ENCODE measurements at regions not wholly inside any gene's neighbourhood (a gene's known extent, or its start where the extent isn't known, plus 50 kb on each side); places are given as distances from the start of the nearest gene placed in this dataset.

DNA sequence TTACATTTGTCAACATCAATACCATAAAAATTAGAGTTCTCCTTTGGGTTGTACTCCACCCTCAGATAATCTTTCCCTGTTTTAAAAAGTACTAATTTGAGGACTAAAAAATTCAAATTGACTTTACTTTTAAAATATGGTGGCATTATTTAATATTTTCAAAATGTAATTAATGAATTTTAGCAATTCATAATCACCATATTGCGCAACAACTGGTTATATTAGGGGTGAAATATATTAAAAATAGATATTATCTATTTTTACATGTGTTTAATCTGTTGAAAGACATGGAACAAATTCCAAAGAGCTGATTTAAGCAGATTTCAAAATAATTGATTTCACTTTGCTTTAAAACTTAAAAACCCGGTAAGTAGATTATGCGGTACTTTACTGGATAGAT is 236.6 kb upstream of the NOL4 start:
- Histone ChIP-seq H2AFZ (ENCODE audit: low read length, unreplicated experiment) (no peak overlapping the region), H3K4me3 (ENCODE audit: low read depth, low read length) (no peak overlapping the region), H3K27ac (ENCODE audit: low read depth, low read length) (no peak overlapping the region), H3K79me2 (ENCODE audit: control insufficient read depth, insufficient read depth, low read length, unreplicated experiment) (no peaks in the 10 kb centered on the region), H3K4me1 (ENCODE audit: control insufficient read depth, insufficient read depth, low read length, unreplicated experiment) (no peaks in the 10 kb centered on the region), H3K27me3 (ENCODE audit: insufficient read depth, low read length) (no peaks in the 10 kb centered on the region), H3K36me3 (ENCODE audit: insufficient read depth, low read length) (no peaks in the 10 kb centered on the region)

- H3K36me3 ChIP-seq (ENCODE audit: insufficient read depth, low read length) = no peaks in the 10 kb centered on the region
- no peaks in the 10 kb centered on the region for H3K4me1 ChIP-seq (ENCODE audit: control insufficient read depth, insufficient read depth, low read length, unreplicated experiment)
- no peak overlapping the region for H2AFZ ChIP-seq (ENCODE audit: low read length, unreplicated experiment)
- H3K27me3 ChIP-seq (ENCODE audit: insufficient read depth, low read length) = no peaks in the 10 kb centered on the region
- H3K79me2 ChIP-seq (ENCODE audit: control insufficient read depth, insufficient read depth, low read length, unreplicated experiment) = no peaks in the 10 kb centered on the region
- no peak overlapping the region for H3K27ac ChIP-seq (ENCODE audit: low read depth, low read length)
- no peak overlapping the region for H3K4me3 ChIP-seq (ENCODE audit: low read depth, low read length)
Observed at GRCh38 chr18:34467058-34467457, 242.3 kb upstream of the NOL4 start.

DNA sequence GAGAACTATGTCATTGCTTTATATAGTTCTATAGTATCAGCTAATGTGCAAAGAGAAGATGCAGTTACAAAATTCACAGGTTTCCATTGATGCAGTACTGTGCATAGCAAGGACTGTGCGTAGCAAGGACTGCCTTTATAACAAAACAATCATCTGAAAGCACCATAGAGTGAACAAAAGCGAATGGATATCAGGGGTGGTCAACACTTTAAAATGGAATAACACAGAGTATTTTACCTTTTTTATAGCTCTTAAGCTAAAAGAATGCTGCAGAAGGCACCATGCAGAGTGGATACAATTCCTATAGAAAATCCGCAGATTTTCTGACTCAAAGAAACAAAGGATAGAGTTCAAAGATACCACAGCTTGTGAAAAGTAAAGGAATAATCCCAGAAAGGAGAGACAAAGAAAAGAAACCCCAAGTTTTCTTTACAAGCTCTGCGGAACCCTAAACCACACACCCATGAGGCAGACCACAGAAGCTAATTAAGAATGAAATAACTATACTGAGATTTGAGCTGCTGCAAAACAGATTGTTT is 229.9 kb upstream of the DTNA start:
- no peak overlapping the region for H3K4me3 ChIP-seq (ENCODE audit: low read depth, low read length)
- no peaks in the 10 kb centered on the region for H3K4me1 ChIP-seq (ENCODE audit: control insufficient read depth, insufficient read depth, low read length, unreplicated experiment)
- no peaks in the 10 kb centered on the region for H3K79me2 ChIP-seq (ENCODE audit: control insufficient read depth, insufficient read depth, low read length, unreplicated experiment)
- H3K27me3 ChIP-seq (ENCODE audit: insufficient read depth, low read length) = peaks cover 14% of the 10 kb centered on the region
- H3K36me3 ChIP-seq (ENCODE audit: insufficient read depth, low read length) = no peaks in the 10 kb centered on the region
- no peak overlapping the region for H2AFZ ChIP-seq (ENCODE audit: low read length, unreplicated experiment)
- H3K27ac ChIP-seq (ENCODE audit: low read depth, low read length) = no peak overlapping the region

DNA sequence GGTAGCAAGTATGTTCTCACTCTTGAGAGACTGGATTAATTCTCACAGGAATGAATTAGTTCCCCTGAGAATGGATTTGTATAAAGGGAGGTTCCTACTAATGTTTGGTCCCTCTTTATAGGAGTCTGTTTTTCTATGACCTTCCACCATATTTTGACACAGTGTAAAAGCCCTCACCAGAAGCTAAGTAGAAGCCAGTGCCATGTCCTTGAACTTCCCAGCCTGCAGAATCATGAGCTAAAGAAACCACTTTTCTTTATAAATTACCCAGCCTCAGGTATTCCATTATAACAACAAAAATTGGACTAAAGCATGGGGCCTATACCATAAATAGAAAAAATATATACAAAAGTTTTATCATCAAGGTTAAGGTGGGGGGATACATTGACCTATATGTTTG is 227.9 kb upstream of the DTNA start:
- no peak overlapping the region for H2AFZ ChIP-seq (ENCODE audit: low read length, unreplicated experiment)
- no peak overlapping the region for H3K4me3 ChIP-seq (ENCODE audit: low read depth, low read length)

GRCh38 chr18:34483198-34483597 is 226.9 kb upstream of the DTNA start:
- H3K27me3 ChIP-seq (ENCODE audit: insufficient read depth, low read length) = peaks cover 14% of the 10 kb centered on the region
- no peaks in the 10 kb centered on the region for H3K4me1 ChIP-seq (ENCODE audit: control insufficient read depth, insufficient read depth, low read length, unreplicated experiment)
- no peak overlapping the region for H3K4me3 ChIP-seq (ENCODE audit: low read depth, low read length)
- H3K79me2 ChIP-seq (ENCODE audit: control insufficient read depth, insufficient read depth, low read length, unreplicated experiment) = no peaks in the 10 kb centered on the region
- H3K36me3 ChIP-seq (ENCODE audit: insufficient read depth, low read length) = no peaks in the 10 kb centered on the region
- H3K27ac ChIP-seq (ENCODE audit: low read depth, low read length) = no peak overlapping the region
- no peak overlapping the region for H2AFZ ChIP-seq (ENCODE audit: low read length, unreplicated experiment)

More for the DNA sequence above, 227.9 kb upstream of the DTNA start:
- Histone ChIP-seq H3K4me1 (ENCODE audit: control insufficient read depth, insufficient read depth, low read length, unreplicated experiment) (no peaks in the 10 kb centered on the region), H3K27me3 (ENCODE audit: insufficient read depth, low read length) (peaks cover 14% of the 10 kb centered on the region), H3K36me3 (ENCODE audit: insufficient read depth, low read length) (no peaks in the 10 kb centered on the region), H3K27ac (ENCODE audit: low read depth, low read length) (no peak overlapping the region), H3K79me2 (ENCODE audit: control insufficient read depth, insufficient read depth, low read length, unreplicated experiment) (no peaks in the 10 kb centered on the region)

DNA sequence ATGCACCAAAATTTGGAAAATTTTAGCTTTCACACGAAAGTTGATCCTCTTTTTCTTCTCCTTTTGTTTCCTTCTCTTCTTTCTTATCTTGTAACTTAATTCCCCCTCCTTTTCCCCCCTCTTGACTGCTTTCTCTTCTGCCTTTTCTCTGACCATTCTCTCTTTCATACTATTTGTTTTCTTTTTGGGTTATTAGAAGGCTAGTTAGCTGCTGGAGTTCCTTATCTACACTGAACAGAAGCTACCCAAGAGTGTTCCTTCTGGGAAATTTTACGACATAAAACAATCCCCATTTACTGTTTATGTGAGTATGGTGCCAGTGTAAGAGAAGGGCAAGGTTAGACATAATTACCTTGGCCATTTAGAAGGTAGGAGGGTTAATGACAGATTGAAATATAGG is 218.4 kb upstream of the DTNA start:
- Histone ChIP-seq H2AFZ (ENCODE audit: low read length, unreplicated experiment) (no peak overlapping the region), H3K4me1 (ENCODE audit: control insufficient read depth, insufficient read depth, low read length, unreplicated experiment) (peaks cover 3% of the 10 kb centered on the region), H3K36me3 (ENCODE audit: insufficient read depth, low read length) (no peaks in the 10 kb centered on the region), H3K79me2 (ENCODE audit: control insufficient read depth, insufficient read depth, low read length, unreplicated experiment) (peaks cover 12% of the 10 kb centered on the region), H3K27me3 (ENCODE audit: insufficient read depth, low read length) (no peaks in the 10 kb centered on the region), H3K27ac (ENCODE audit: low read depth, low read length) (no peak overlapping the region), H3K4me3 (ENCODE audit: low read depth, low read length) (no peak overlapping the region)

GRCh38 chr18:34492652-34493051 is 217.4 kb upstream of the DTNA start:
- Histone ChIP-seq H3K27me3 (ENCODE audit: insufficient read depth, low read length) (no peaks in the 10 kb centered on the region), H3K27ac (ENCODE audit: low read depth, low read length) (peak overlapping the region; percentile 10; the same call in 1 of the 2 replicates), H3K4me1 (ENCODE audit: control insufficient read depth, insufficient read depth, low read length, unreplicated experiment) (peaks cover 9% of the 10 kb centered on the region), H3K4me3 (ENCODE audit: low read depth, low read length) (peak overlapping the region; percentile 95), H3K79me2 (ENCODE audit: control insufficient read depth, insufficient read depth, low read length, unreplicated experiment) (peaks cover 19% of the 10 kb centered on the region), H3K36me3 (ENCODE audit: insufficient read depth, low read length) (no peaks in the 10 kb centered on the region), H2AFZ (ENCODE audit: low read length, unreplicated experiment) (peak overlapping the region; percentile 90)

DNA sequence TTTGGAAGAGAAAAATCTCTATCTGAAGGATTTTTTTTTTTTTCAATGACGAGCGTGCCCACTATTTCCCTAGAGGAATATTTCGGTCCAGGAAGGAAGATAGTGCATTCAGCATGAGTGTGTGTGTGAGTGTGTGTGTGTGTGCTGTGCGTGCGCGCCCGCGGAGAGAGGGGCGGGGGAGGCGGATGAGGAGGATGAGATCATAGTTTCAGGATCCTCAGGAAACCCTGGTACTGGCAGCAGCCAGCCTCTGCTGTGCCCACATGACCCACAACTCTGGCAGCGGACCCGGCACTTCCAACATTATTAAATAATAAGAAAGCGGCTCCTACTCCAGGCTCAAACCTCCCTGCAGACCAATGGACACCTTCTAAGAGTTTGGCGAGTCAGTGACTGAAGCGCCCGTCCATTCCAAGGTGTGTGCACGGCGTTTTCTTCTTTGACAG is 217.0 kb upstream of the DTNA start:
- no peaks in the 10 kb centered on the region for H3K36me3 ChIP-seq (ENCODE audit: insufficient read depth, low read length)
- no peaks in the 10 kb centered on the region for H3K27me3 ChIP-seq (ENCODE audit: insufficient read depth, low read length)
- H3K27ac ChIP-seq (ENCODE audit: low read depth, low read length) = peak overlapping the region; percentile 67
- peaks cover 9% of the 10 kb centered on the region for H3K4me1 ChIP-seq (ENCODE audit: control insufficient read depth, insufficient read depth, low read length, unreplicated experiment)
- peaks cover 19% of the 10 kb centered on the region for H3K79me2 ChIP-seq (ENCODE audit: control insufficient read depth, insufficient read depth, low read length, unreplicated experiment)
- H2AFZ ChIP-seq (ENCODE audit: low read length, unreplicated experiment) = peak overlapping the region; percentile 90
- peak overlapping the region; percentile 95 for H3K4me3 ChIP-seq (ENCODE audit: low read depth, low read length)

DNA sequence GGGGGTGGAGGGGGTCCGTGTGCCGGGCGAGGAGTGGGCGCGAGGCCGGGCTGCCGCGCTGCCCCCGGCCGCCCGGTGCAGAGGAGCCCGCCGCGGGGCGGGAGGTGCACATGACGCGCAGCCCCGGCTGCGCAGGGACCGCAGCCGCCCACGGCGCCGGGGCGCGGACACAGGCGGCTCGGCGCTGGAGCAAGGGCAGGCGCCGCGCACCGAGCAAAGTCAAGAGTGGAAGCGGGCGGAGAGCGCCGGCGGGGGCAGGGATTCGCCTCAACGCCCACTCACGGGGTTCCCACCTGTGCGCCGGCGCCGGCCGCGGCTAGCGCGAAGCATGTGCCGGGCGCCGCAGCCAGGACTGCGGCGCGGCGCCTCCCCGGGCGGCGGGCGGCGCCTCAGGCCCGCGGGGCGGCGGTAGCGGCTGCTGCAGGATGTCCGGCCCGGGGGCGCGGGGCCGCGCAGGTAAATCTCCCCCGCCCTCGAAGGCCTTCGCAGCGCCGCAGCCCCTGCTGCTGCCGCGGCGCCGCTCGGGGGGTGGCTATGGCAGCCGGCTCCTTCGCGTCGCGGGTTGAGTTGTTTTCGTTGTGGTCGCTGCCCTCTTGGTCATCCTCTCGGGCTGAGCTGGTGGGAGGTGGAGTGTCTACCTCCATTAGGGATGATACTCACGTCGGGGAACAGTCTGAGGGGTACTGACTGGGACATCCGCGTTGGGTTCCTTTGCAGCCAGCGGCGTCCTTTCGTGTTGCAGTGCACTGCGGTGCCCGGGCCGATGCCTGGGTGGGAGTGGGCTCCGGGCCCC is 216.3 kb upstream of the DTNA start:
- peak overlapping the region; percentile 95 for H3K4me3 ChIP-seq (ENCODE audit: low read depth, low read length)
- peaks cover 19% of the 10 kb centered on the region for H3K79me2 ChIP-seq (ENCODE audit: control insufficient read depth, insufficient read depth, low read length, unreplicated experiment)
- peak overlapping the region; percentile 90 for H2AFZ ChIP-seq (ENCODE audit: low read length, unreplicated experiment)
- peaks cover 9% of the 10 kb centered on the region for H3K4me1 ChIP-seq (ENCODE audit: control insufficient read depth, insufficient read depth, low read length, unreplicated experiment)
- no peaks in the 10 kb centered on the region for H3K27me3 ChIP-seq (ENCODE audit: insufficient read depth, low read length)
- no peaks in the 10 kb centered on the region for H3K36me3 ChIP-seq (ENCODE audit: insufficient read depth, low read length)
- peak overlapping the region; percentile 67; the same call in 1 of the 2 replicates for H3K27ac ChIP-seq (ENCODE audit: low read depth, low read length)

DNA sequence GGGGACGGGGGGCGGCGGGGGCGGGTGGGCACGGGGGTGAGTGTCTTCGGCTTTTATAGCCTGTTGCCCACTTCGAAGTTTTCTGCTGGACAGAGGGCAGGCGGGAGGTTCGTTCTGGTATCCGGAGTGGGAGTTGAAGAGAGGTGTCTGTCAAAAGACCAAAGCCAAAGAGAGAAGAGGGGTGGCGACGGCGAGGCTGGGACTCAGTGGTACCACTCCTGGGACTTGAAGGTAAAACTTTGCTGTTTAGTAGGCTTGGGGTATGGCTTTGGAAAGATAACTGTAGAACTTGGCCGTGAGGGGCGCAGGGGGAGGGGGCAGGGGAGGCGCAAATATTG is 215.8 kb upstream of the DTNA start:
- H3K27me3 ChIP-seq (ENCODE audit: insufficient read depth, low read length) = no peaks in the 10 kb centered on the region
- H2AFZ ChIP-seq (ENCODE audit: low read length, unreplicated experiment) = no peak overlapping the region
- H3K4me3 ChIP-seq (ENCODE audit: low read depth, low read length) = peak overlapping the region; percentile 95
- no peak overlapping the region for H3K27ac ChIP-seq (ENCODE audit: low read depth, low read length)
- H3K79me2 ChIP-seq (ENCODE audit: control insufficient read depth, insufficient read depth, low read length, unreplicated experiment) = peaks cover 19% of the 10 kb centered on the region
- no peaks in the 10 kb centered on the region for H3K36me3 ChIP-seq (ENCODE audit: insufficient read depth, low read length)
- H3K4me1 ChIP-seq (ENCODE audit: control insufficient read depth, insufficient read depth, low read length, unreplicated experiment) = peaks cover 9% of the 10 kb centered on the region

DNA sequence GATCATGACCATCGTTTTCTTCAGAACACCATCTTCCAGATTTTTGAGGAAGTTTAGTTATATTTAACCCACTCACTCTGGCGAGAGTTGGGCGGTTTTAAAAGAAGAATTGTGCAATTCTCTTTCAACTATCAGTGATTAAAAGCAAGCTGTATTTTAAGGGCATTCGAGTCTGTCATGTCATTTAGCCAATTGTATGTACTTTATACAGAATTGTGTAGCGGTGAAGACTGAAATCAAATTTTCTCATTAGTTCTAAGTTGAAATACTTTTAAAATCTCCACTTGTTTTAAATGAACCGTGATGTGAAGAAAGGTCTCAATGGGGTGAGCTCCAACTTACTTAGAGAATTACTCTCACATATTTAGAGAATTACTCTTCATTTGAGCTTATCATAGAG is 214.6 kb upstream of the DTNA start:
- no peak overlapping the region for H2AFZ ChIP-seq (ENCODE audit: low read length, unreplicated experiment)
- H3K4me1 ChIP-seq (ENCODE audit: control insufficient read depth, insufficient read depth, low read length, unreplicated experiment) = peaks cover 9% of the 10 kb centered on the region
- no peaks in the 10 kb centered on the region for H3K27me3 ChIP-seq (ENCODE audit: insufficient read depth, low read length)
- peak overlapping the region; percentile 95 for H3K4me3 ChIP-seq (ENCODE audit: low read depth, low read length)
- peak overlapping the region; percentile 67 for H3K27ac ChIP-seq (ENCODE audit: low read depth, low read length)
- H3K79me2 ChIP-seq (ENCODE audit: control insufficient read depth, insufficient read depth, low read length, unreplicated experiment) = peaks cover 19% of the 10 kb centered on the region
- H3K36me3 ChIP-seq (ENCODE audit: insufficient read depth, low read length) = no peaks in the 10 kb centered on the region

Data from ACC112 (cell line).